Right cardiac atrium (tissue), 5 donors: ENCODE measurements at regions not wholly inside any gene's neighbourhood (a gene's known extent, or its start where the extent isn't known, plus 50 kb on each side); places are given as distances from the start of the nearest gene placed in this dataset.

Experiments
- ATAC-seq, 2 donors: fragments of 200-7000 bp; cut with Tn5 transposase; one replicate each; pipeline versions ENCODE4 v1.8.0 to v1.9.1; 2020; ENCODE audit warnings: moderate library complexity in 2 of 2, mild to moderate bottlenecking in 1 of 2
- DNase-seq, 3 donors: peaks; one replicate each; pipeline ENCODE4 v3.0.0-alpha.2; 2020
- H3K27ac ChIP-seq: one replicate; pipeline ENCODE4 v1.5.1; 2013; ENCODE audit warnings: mild to moderate bottlenecking, low read length, control low read depth, moderate library complexity
- H3K27me3 ChIP-seq: one replicate; pipeline ENCODE4 v1.6.1; 2013; ENCODE audit not compliant: control insufficient read depth, insufficient read depth
- H3K4me1 ChIP-seq: one replicate; pipeline ENCODE4 v1.6.1; 2013; ENCODE audit warnings: low read length; ENCODE audit not compliant: control insufficient read depth, insufficient read depth
- H3K4me3 ChIP-seq: one replicate; pipeline ENCODE4 v1.5.1; 2013; ENCODE audit warnings: low read length, control low read depth
- H3K9me3 ChIP-seq: one replicate; pipeline ENCODE4 v1.6.1; 2013; ENCODE audit warnings: low read length; ENCODE audit not compliant: control insufficient read depth
- WGBS: extraction: QIAGEN DNeasy Blood & Tissue Kit; methylation state at CpG from one replicate; pipeline ENCODE4 v1.1.7; 2013; 5-methylcytosine and 5-hydroxymethylcytosine counted together
- intact Hi-C, 4 donors: fragments of 100-400 bp; cut with DNase I; formaldehyde crosslinking; loops; one replicate each; pipeline versions ENCODE4 v1.11.0 to v1.14.0; 2022 to 2023
- donor health status: healthy with polysubstance abuse.
- donor health status: DM: no; HTN: yes; CAD: no.
- donor health status: DM: no; HTN: no; CAD: no.
- donor health status: DM: no; HTN: yes; CAD: no; lungs with severe emphysema.
- donor health status: DM: yes; HTN: yes; CAD: no.

- H3K4me1 ChIP-seq: peaks cover 9% of the 10 kb centered on the region
- no peak for ATAC-seq
Observed at GRCh38 chr2:196249860-196250259, 78.5 kb upstream of the STK17B start.

GRCh38 chr2:196251132-196251531, 79.8 kb upstream of the STK17B start:
- 95% methylated on average over 3 of the region's 3 CpGs for WGBS
- no peak overlapping the region for H3K27ac ChIP-seq
- H3K9me3 ChIP-seq: no peaks in the 10 kb centered on the region
- no peaks in the 10 kb centered on the region for H3K27me3 ChIP-seq
- no peak overlapping the region for H3K4me3 ChIP-seq
- intact Hi-C loops: no loop called here
- peaks cover 4% of the 10 kb centered on the region for H3K4me1 ChIP-seq
- DNase-seq (no peak), ATAC-seq (no peak)

More at GRCh38 chr2:196249860-196250259, 78.5 kb upstream of the STK17B start:
- Histone ChIP-seq H3K4me3 (no peak overlapping the region), H3K27me3 (no peaks in the 10 kb centered on the region), H3K9me3 (no peaks in the 10 kb centered on the region), H3K27ac (no peak overlapping the region)
- intact Hi-C loops: no loop called here
- 65% methylated on average over 3 of the region's 3 CpGs for WGBS
- no peak for DNase-seq

GRCh38 chr2:196252408-196253115, 81.2 kb upstream of the STK17B start:
- no peaks in the 10 kb centered on the region for H3K9me3 ChIP-seq
- DNase-seq (no peak), ATAC-seq (no peak)
- no peak overlapping the region for H3K27ac ChIP-seq
- peaks cover 4% of the 10 kb centered on the region for H3K4me1 ChIP-seq
- H3K4me3 ChIP-seq: no peak overlapping the region
- intact Hi-C loops: no loop called here
- WGBS: 96% methylated on average over 1 of the region's 1 CpG
- H3K27me3 ChIP-seq: no peaks in the 10 kb centered on the region

- H3K9me3 ChIP-seq: no peaks in the 10 kb centered on the region
- H3K27ac ChIP-seq: no peak overlapping the region
- DNase-seq (no peak), ATAC-seq (no peak)
- no peak overlapping the region for H3K4me3 ChIP-seq
- no peaks in the 10 kb centered on the region for H3K27me3 ChIP-seq
- intact Hi-C loops: no loop called here
- H3K4me1 ChIP-seq: peaks cover 4% of the 10 kb centered on the region
Observed at GRCh38 chr2:196253116-196253480, 81.7 kb upstream of the STK17B start.

- WGBS: 50% methylated on average over 1 of the region's 1 CpG
- H3K4me3 ChIP-seq: no peak overlapping the region
- DNase-seq (no peak), ATAC-seq (no peak)
- intact Hi-C loops: no loop called here
- no peaks in the 10 kb centered on the region for H3K27me3 ChIP-seq
- no peak overlapping the region for H3K27ac ChIP-seq
- H3K9me3 ChIP-seq: no peaks in the 10 kb centered on the region
- H3K4me1 ChIP-seq: no peaks in the 10 kb centered on the region
Observed at GRCh38 chr2:196256585-196256984, 85.2 kb upstream of the STK17B start.

- 84% methylated on average over 3 of the region's 3 CpGs for WGBS
Observed at GRCh38 chr2:196257086-196257485, 85.7 kb upstream of the STK17B start.

GRCh38 chr2:196258407-196258806, 87.0 kb upstream of the STK17B start:
- H3K27ac ChIP-seq: no peak overlapping the region
- no peaks in the 10 kb centered on the region for H3K9me3 ChIP-seq
- no peaks in the 10 kb centered on the region for H3K4me1 ChIP-seq
- intact Hi-C loops: no loop called here
- no peak overlapping the region for H3K4me3 ChIP-seq
- ATAC-seq (no peak), DNase-seq (no peak)
- H3K27me3 ChIP-seq: no peaks in the 10 kb centered on the region

More at GRCh38 chr2:196257086-196257485, 85.7 kb upstream of the STK17B start:
- no peak for DNase-seq
- Histone ChIP-seq H3K27me3 (no peaks in the 10 kb centered on the region), H3K9me3 (no peaks in the 10 kb centered on the region), H3K4me3 (no peak overlapping the region), H3K27ac (no peak overlapping the region), H3K4me1 (no peaks in the 10 kb centered on the region)
- intact Hi-C loops: no loop called here
- no peak for ATAC-seq

GRCh38 chr2:196259507-196260481, 88.4 kb upstream of the STK17B start:
- ATAC-seq (peak in 1 of 2 donors; percentile 60), DNase-seq (no peak)
- intact Hi-C loops: no loop called here
- Histone ChIP-seq H3K4me1 (no peaks in the 10 kb centered on the region), H3K9me3 (no peaks in the 10 kb centered on the region), H3K27me3 (no peaks in the 10 kb centered on the region), H3K4me3 (no peak overlapping the region), H3K27ac (no peak overlapping the region)
- 63% methylated on average over 7 of the region's 7 CpGs for WGBS

GRCh38 chr2:196260546-196260945, 89.2 kb upstream of the STK17B start:
- ATAC-seq: no peak
- Histone ChIP-seq H3K27ac (no peak overlapping the region), H3K9me3 (no peaks in the 10 kb centered on the region), H3K4me1 (no peaks in the 10 kb centered on the region), H3K4me3 (no peak overlapping the region), H3K27me3 (no peaks in the 10 kb centered on the region)
- DNase-seq: no peak
- intact Hi-C loops: no loop called here
- 95% methylated on average over 5 of the region's 5 CpGs for WGBS

- Histone ChIP-seq H3K27me3 (no peaks in the 10 kb centered on the region), H3K4me3 (no peak overlapping the region), H3K9me3 (no peaks in the 10 kb centered on the region), H3K27ac (no peak overlapping the region), H3K4me1 (no peaks in the 10 kb centered on the region)
- intact Hi-C loops: no loop called here
- DNase-seq (no peak), ATAC-seq (no peak)
- 82% methylated on average over 9 of the region's 9 CpGs for WGBS
Observed at GRCh38 chr2:196262606-196263005, 91.2 kb upstream of the STK17B start.

GRCh38 chr2:196263181-196263747, 91.9 kb upstream of the STK17B start:
- Histone ChIP-seq H3K4me3 (no peak overlapping the region), H3K27me3 (no peaks in the 10 kb centered on the region), H3K27ac (no peak overlapping the region), H3K4me1 (no peaks in the 10 kb centered on the region), H3K9me3 (no peaks in the 10 kb centered on the region)
- intact Hi-C loops: no loop called here
- WGBS: 52% methylated on average over 8 of the region's 8 CpGs
- ATAC-seq (peak; percentile 49 to 73), DNase-seq (no peak)
